ENCODE measurements at regions not wholly inside any gene's neighbourhood (a gene's known extent, or its start where the extent isn't known, plus 50 kb on each side); places are given as distances from the start of the nearest gene placed in this dataset.

DNA sequence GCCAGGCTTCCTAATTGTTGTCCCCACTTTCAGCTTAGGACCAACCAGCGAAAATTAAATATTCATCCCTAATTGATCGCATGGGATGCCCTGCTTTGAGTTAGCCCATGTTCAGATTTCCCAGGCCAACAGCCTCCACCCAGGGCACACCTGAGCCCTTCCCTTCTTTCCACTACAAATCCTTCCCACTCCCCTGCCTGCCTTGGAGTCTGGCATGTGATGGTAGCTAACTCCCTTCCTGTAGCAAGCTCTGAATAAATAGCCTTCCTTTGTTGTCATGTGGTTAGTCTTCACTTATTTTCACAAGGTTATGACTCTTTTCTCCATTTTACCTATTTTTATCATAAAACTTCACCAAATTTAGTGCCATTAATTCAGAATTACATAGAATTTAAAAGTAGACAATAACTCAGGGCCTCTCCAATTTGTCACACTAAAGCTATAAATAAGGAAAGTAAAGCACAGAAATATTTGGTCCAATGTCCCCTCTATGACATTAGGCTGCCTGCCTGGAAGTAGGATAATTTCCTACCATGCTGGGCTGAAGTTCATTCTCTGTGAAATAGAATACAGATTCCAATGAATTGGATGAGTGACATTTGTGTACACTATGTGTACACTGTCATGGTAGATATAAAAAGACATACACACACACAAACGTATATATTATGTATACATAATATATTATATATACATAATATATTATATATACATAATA is 166.4 kb upstream of the CPEB2 start:
- H3K4me3 Mint-ChIP-seq, result no peak overlapping the region
- H3K27me3 Mint-ChIP-seq, result no peaks in the 10 kb centered on the region
- H3K27ac Mint-ChIP-seq, result peak overlapping the region in 1 of 2 donors; percentile 60
- DNase-seq (ENCODE audit: low spot score) (no peak), ATAC-seq (no peak)
- no peaks in the 10 kb centered on the region for H3K36me3 Mint-ChIP-seq
- peaks cover 0 to 9% of the 10 kb centered on the region in 2 donors for H3K4me1 Mint-ChIP-seq (ENCODE audit: low read depth in 2 of 2)
- no peaks in the 10 kb centered on the region for H3K9me3 Mint-ChIP-seq

GRCh38 chr4:14837860-14838259 is 164.4 kb upstream of the CPEB2 start:
- Mint-ChIP-seq H3K36me3 (no peaks in the 10 kb centered on the region), H3K4me3 (no peak overlapping the region), H3K4me1 (ENCODE audit: low read depth in 2 of 2) (peaks cover 0 to 8% of the 10 kb centered on the region in 2 donors), H3K9me3 (no peaks in the 10 kb centered on the region), H3K27me3 (no peaks in the 10 kb centered on the region), H3K27ac (no peak overlapping the region)
- no peak for DNase-seq (ENCODE audit: low spot score)
- ATAC-seq, result no peak

DNA sequence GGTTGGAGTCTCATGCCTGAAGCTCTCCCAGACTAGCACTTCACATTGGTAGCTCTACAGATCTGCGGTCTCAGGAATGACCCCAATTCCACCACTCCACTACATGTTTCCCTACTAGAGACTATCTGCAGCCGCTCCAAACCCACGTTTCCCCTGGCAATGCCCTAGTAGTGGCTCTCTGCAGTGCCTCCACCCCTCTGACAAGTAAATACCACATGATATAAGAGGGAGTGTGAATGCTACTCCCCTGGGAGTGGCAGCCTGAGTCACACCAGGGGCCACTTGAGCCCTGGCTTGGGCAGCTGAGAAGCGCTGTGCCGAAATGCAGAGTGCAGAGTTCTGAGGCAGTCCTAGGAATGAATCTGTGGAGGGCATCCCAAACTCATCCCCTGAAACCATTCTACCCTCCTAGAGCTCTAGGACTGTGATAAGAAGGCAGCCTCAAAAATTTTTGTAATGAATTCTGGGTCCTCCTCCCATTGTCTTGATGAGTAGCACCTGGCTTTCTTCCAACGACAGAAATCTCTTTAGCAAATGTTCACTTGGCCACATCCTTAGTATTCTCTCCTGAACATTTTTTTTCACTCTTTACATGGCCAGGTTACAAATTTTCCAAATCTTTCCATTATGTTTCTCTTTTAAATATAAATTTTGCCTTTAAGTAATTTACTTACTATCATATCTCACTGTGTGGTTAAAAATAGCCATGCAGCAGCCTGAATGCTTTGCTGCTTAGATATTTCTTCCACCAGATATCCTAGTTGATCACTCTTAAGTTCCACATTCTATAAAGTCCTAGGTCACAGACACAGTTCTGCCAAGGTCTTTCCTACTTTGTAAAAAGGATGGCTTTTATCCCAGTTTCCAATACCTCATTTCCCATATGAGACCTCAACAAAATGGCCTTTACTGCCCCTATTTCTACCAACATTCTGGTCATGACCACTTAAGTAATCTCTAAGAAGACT is 160.2 kb upstream of the CPEB2 start:
- H3K9me3 Mint-ChIP-seq, result no peaks in the 10 kb centered on the region

DNA sequence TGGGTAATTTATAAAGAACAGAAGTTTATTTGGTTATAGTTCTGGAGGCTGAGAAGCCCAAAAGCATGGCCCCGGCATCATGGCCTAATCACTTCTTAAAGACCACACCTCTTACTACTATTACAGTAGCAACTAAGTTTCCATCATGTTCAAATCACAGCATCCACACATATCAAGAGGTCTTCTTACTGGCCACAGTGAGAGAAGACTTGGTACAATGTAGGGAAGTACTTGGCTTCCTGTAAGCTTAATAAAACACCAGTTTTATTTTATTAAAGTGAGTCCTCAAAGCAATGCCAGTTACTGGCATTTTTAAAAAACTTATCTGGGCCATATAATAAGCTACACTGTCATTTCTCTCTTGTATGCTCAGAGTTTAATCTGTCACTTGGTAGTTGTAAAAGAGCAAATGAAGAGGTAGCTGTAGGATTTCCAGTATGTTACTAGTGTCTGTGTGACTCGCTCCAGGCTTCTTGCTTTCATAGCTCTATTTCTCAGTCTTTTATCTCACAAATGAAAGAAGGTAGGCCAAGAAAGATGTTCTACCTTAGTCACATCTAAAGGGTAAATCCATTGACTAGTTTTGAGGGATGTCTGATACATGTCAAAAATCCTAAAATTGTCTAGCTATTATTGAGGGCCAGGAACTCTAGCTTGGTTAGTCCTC is 159.2 kb upstream of the CPEB2 start:
- no peaks in the 10 kb centered on the region for H3K9me3 Mint-ChIP-seq
- no peaks in the 10 kb centered on the region for H3K27me3 Mint-ChIP-seq
- H3K4me3 Mint-ChIP-seq, result no peak overlapping the region
- no peak for ATAC-seq
- peaks cover 0 to 3% of the 10 kb centered on the region in 2 donors for H3K4me1 Mint-ChIP-seq (ENCODE audit: low read depth in 2 of 2)
- no peak for DNase-seq (ENCODE audit: low spot score)
- H3K27ac Mint-ChIP-seq, result peak overlapping the region in 1 of 2 donors; percentile 26
- no peaks in the 10 kb centered on the region for H3K36me3 Mint-ChIP-seq

More for the DNA sequence above, 160.2 kb upstream of the CPEB2 start:
- ATAC-seq (peak in 1 of 2 donors; percentile 43), DNase-seq (ENCODE audit: low spot score) (no peak)
- Mint-ChIP-seq H3K27me3 (no peaks in the 10 kb centered on the region), H3K27ac (peak overlapping the region in 1 of 2 donors; percentile 26), H3K36me3 (no peaks in the 10 kb centered on the region), H3K4me3 (no peak overlapping the region), H3K4me1 (ENCODE audit: low read depth in 2 of 2) (peaks cover 0 to 5% of the 10 kb centered on the region in 2 donors)

DNA sequence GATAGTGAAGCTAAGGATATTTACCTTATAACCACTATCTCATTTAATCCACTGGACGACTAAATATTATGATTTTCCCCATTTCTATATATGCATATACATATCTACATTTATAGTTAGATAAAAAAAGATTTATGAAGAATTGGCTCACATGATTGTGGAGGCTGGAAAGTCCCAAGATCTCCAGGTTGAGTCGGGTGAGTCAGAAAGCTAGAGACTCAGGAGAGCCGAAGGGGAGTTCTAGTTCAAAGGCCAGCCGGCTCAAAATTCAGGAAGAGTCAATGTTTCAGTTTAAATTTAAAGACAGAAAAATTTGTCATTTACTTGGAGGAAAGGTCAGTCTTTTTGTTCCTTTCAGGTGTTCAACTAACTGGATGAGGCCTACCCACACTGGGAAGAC is 158.2 kb upstream of the CPEB2 start:
- H3K9me3 Mint-ChIP-seq, result no peaks in the 10 kb centered on the region
- DNase-seq (ENCODE audit: low spot score) (no peak), ATAC-seq (no peak)
- no peak overlapping the region for H3K27ac Mint-ChIP-seq
- H3K36me3 Mint-ChIP-seq, result no peaks in the 10 kb centered on the region
- H3K27me3 Mint-ChIP-seq, result no peaks in the 10 kb centered on the region
- H3K4me1 Mint-ChIP-seq (ENCODE audit: low read depth in 2 of 2), result peaks cover 0 to 3% of the 10 kb centered on the region in 2 donors
- no peak overlapping the region for H3K4me3 Mint-ChIP-seq

- DNase-seq (ENCODE audit: low spot score), result no peak
- Mint-ChIP-seq H3K27ac (no peak overlapping the region), H3K27me3 (peaks cover 0 to 8% of the 10 kb centered on the region in 2 donors), H3K36me3 (peaks cover 7% of the 10 kb centered on the region), H3K4me1 (ENCODE audit: low read depth in 2 of 2) (peaks cover 0 to 6% of the 10 kb centered on the region in 2 donors), H3K9me3 (peaks cover 4% of the 10 kb centered on the region), H3K4me3 (no peak overlapping the region)
- no peak for ATAC-seq
These were observed 154.1 kb upstream of the CPEB2 start for GRCh38 chr4:14848229-14848628.

DNA sequence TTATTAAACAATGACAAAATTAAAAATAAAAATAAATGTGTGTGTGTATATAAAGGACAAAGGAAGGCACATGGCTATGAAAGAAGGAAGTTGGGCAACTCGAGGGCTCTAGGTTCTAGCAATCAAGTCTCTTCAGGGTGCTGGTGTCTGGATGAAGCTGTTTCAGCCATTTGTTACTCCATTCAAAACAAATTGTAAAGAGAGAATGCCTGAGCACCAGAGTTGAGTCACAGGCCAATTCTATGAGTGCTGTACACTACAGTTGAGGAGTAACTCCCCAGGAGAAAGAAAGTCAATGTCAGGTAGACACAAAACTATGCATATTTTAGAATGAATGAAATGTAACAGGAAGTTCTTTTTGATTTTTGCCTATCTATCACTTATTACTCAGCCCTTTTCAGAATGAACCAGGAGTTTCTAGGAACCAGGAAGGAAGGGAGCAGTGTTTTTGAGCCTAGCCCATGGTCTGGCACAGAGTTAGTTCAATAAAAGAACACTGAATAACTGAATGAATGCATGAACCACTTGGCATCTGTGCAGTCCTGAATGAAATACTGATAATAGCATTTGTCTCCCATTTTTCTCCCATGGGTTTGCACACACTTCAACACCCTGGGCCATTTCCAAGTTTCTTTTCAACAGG is 151.7 kb upstream of the CPEB2 start:
- H3K9me3 Mint-ChIP-seq, result peaks cover 4% of the 10 kb centered on the region
- peak in 1 of 2 donors; percentile 51 for ATAC-seq
- H3K4me3 Mint-ChIP-seq, result peak overlapping the region; percentile 6
- peaks cover 14% of the 10 kb centered on the region for H3K36me3 Mint-ChIP-seq
- H3K27me3 Mint-ChIP-seq, result peaks cover 0 to 15% of the 10 kb centered on the region in 2 donors
- H3K27ac Mint-ChIP-seq, result peak overlapping the region; percentile 24 to 38
- peaks cover 12 to 13% of the 10 kb centered on the region in 2 donors for H3K4me1 Mint-ChIP-seq (ENCODE audit: low read depth in 2 of 2)
- DNase-seq (ENCODE audit: low spot score), result no peak

- Mint-ChIP-seq H3K4me1 (ENCODE audit: low read depth in 2 of 2) (peaks cover 27 to 29% of the 10 kb centered on the region in 2 donors), H3K9me3 (peaks cover 4% of the 10 kb centered on the region), H3K27me3 (peaks cover 0 to 15% of the 10 kb centered on the region in 2 donors), H3K4me3 (no peak overlapping the region), H3K36me3 (peaks cover 14% of the 10 kb centered on the region), H3K27ac (no peak overlapping the region)
- DNase-seq (ENCODE audit: low spot score) (no peak), ATAC-seq (no peak)
These were observed 148.9 kb upstream of the CPEB2 start for GRCh38 chr4:14853176-14853943.

GRCh38 chr4:14855719-14856061 is 146.6 kb upstream of the CPEB2 start:
- peaks cover 4% of the 10 kb centered on the region for H3K9me3 Mint-ChIP-seq
- no peak for ATAC-seq

DNA sequence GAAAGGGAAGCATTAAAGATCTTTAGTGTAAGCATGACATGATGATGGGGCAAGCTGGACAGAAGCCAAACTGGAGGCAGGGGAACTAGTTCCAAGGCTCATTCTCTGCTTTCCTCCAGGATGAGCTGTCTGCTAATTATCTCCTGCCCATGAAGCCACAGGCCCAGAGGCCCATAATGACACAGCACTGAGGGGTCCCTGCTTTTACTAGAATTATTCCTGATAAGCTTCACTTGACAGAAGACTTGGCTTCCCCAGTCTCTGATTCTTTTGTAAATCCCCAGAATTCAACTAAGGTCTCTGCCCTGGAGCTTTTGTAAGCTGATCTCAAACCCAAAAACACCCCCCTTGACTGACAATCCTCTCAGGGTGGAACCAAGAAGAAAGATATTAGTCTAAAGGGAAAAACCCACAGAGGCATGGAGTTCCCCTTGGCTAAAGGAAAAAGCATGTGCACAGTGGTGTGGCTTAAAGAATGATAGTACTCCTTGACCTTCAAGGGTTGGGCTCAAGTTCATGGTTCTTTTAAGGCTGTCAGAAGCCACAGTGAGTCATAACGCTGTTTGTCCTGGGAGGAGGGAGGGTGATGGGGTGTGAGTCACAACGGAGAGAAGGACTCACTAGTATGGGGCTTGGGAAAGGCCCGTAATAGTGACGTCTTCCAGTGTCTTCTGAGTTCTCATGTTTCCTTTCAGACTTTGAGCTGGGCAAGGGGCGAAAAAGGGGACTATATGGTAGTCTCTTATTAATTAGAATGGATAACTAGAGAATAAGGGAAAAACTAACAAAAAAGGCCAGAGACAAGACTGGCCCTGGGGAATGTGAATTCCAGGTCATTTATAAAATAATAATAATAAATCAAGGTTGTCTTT is 146.0 kb upstream of the CPEB2 start:
- peaks cover 4% of the 10 kb centered on the region for H3K9me3 Mint-ChIP-seq
- peak overlapping the region; percentile 66 for H3K27ac Mint-ChIP-seq
- peak; percentile 96 to 97 for ATAC-seq
- peaks cover 0 to 15% of the 10 kb centered on the region in 2 donors for H3K27me3 Mint-ChIP-seq
- H3K4me3 Mint-ChIP-seq, result peak overlapping the region; percentile 50
- peaks cover 25 to 27% of the 10 kb centered on the region in 2 donors for H3K4me1 Mint-ChIP-seq (ENCODE audit: low read depth in 2 of 2)
- peak; percentile 84 for DNase-seq (ENCODE audit: low spot score)
- peaks cover 14% of the 10 kb centered on the region for H3K36me3 Mint-ChIP-seq

More at GRCh38 chr4:14855719-14856061, 146.6 kb upstream of the CPEB2 start:
- Mint-ChIP-seq H3K4me3 (peak overlapping the region; percentile 50), H3K4me1 (ENCODE audit: low read depth in 2 of 2) (peaks cover 27 to 28% of the 10 kb centered on the region in 2 donors), H3K27ac (peak overlapping the region; percentile 66), H3K27me3 (peaks cover 0 to 15% of the 10 kb centered on the region in 2 donors), H3K36me3 (peaks cover 14% of the 10 kb centered on the region)
- DNase-seq (ENCODE audit: low spot score), result no peak

GRCh38 chr4:14856934-14857235 is 145.4 kb upstream of the CPEB2 start:
- peaks cover 25 to 27% of the 10 kb centered on the region in 2 donors for H3K4me1 Mint-ChIP-seq (ENCODE audit: low read depth in 2 of 2)
- DNase-seq (ENCODE audit: low spot score) (no peak), ATAC-seq (no peak)
- H3K4me3 Mint-ChIP-seq, result peak overlapping the region; percentile 50
- H3K36me3 Mint-ChIP-seq, result peaks cover 14% of the 10 kb centered on the region
- H3K27me3 Mint-ChIP-seq, result peaks cover 0 to 15% of the 10 kb centered on the region in 2 donors
- H3K9me3 Mint-ChIP-seq, result peaks cover 4% of the 10 kb centered on the region
- H3K27ac Mint-ChIP-seq, result peak overlapping the region; percentile 66

GRCh38 chr4:14857475-14857874 is 144.8 kb upstream of the CPEB2 start:
- ATAC-seq, result no peak
- Mint-ChIP-seq H3K9me3 (peaks cover 1% of the 10 kb centered on the region), H3K27me3 (peaks cover 0 to 10% of the 10 kb centered on the region in 2 donors), H3K36me3 (peaks cover 10% of the 10 kb centered on the region), H3K4me3 (no peak overlapping the region), H3K27ac (peak overlapping the region in 1 of 2 donors; percentile 66), H3K4me1 (ENCODE audit: low read depth in 2 of 2) (peaks cover 25 to 27% of the 10 kb centered on the region in 2 donors)
- no peak for DNase-seq (ENCODE audit: low spot score)
